SU-DHL-6 (cell line): ENCODE measurements at regions not wholly inside any gene's neighbourhood (a gene's known extent, or its start where the extent isn't known, plus 50 kb on each side); places are given as distances from the start of the nearest gene placed in this dataset.

Experiments used
- H2AFZ ChIP-seq: fragments of 200-600 bp; sonication (generic); 2 replicates; pipeline ENCODE4 v1.6.1; 2014; ENCODE audit warnings: low read depth, mild to moderate bottlenecking, moderate library complexity, mixed read lengths, antibody characterized with exemption, low read length; ENCODE audit not compliant: severe bottlenecking
- H3F3A ChIP-seq: fragments of 200-600 bp; shearing (Covaris generic); 2 replicates; pipeline ENCODE4 v1.6.0; 2016; ENCODE audit warnings: antibody characterized with exemption, mild to moderate bottlenecking; ENCODE audit not compliant: insufficient read depth
- H3K27ac ChIP-seq: fragments of 200-600 bp; sonication (generic); 2 replicates; pipeline ENCODE4 v1.5.1; 2016; ENCODE audit warnings: low read depth, mild to moderate bottlenecking, low read length, moderate library complexity, mixed read lengths
- H3K27me3 ChIP-seq: fragments of 200-600 bp; sonication (generic), shearing (Covaris generic); 2 replicates; pipeline ENCODE4 v1.6.0; 2014; ENCODE audit warnings: mild to moderate bottlenecking, low read length
- H3K36me3 ChIP-seq: fragments of 200-600 bp; sonication (generic); 2 replicates; pipeline ENCODE4 v1.6.1; 2014; ENCODE audit warnings: mild to moderate bottlenecking, low read length, mixed read lengths
- H3K4me2 ChIP-seq: fragments of 300-600, 200-600 bp; shearing (Covaris generic), sonication (generic); 2 replicates; pipeline ENCODE4 v1.6.0; 2014; ENCODE audit warnings: low read length, low read depth, mild to moderate bottlenecking; ENCODE audit not compliant: poor library complexity, severe bottlenecking
- H3K4me3 ChIP-seq: fragments of 200-600 bp; sonication (generic); 2 replicates; pipeline ENCODE4 v1.5.1; 2014; ENCODE audit warnings: antibody characterized with exemption, low read length, mild to moderate bottlenecking, mixed read lengths; ENCODE audit not compliant: insufficient read depth, poor library complexity, severe bottlenecking
- H3K79me2 ChIP-seq: fragments of 200-600 bp; sonication (generic); 2 replicates; pipeline ENCODE4 v1.6.1; 2014; ENCODE audit warnings: mild to moderate bottlenecking, low read length, moderate library complexity; ENCODE audit not compliant: insufficient read depth
- H3K9ac ChIP-seq: fragments of 200-600 bp; sonication (generic); 2 replicates; pipeline ENCODE4 v1.7.0; 2014; ENCODE audit warnings: mild to moderate bottlenecking, low read length
- H3K9me2 ChIP-seq: fragments of 200-600 bp; sonication (generic); replicated peaks from 2 replicates; pipeline ENCODE4 v1.6.1; 2014; ENCODE audit warnings: low read length; ENCODE audit not compliant: insufficient read depth
- H3K9me3 ChIP-seq: fragments of 200-600 bp; sonication (generic); 2 replicates; pipeline ENCODE4 v1.6.1; 2014; ENCODE audit warnings: low read length, mixed read lengths; ENCODE audit not compliant: insufficient read depth
- H4K20me1 ChIP-seq: fragments of 200-600 bp; sonication (generic); 2 replicates; pipeline ENCODE4 v1.6.1; 2014; ENCODE audit warnings: low read depth, mild to moderate bottlenecking, antibody characterized with exemption, low read length, moderate library complexity, mixed read lengths
- CTCF ChIP-seq: fragments of 200-600 bp; sonication (generic); IDR thresholded peaks from one replicate; pipeline ENCODE4 v1.5.1; 2017; ENCODE audit warnings: antibody characterized with exemption, mild to moderate bottlenecking, low read length, moderate library complexity; ENCODE audit not compliant: insufficient read depth, poor library complexity, severe bottlenecking
- EZH2phosphoT487 ChIP-seq: fragments of 200-600 bp; sonication (generic), shearing (Covaris generic); conservative IDR thresholded peaks from 2 replicates; pipeline ENCODE4 v1.6.1; 2018; ENCODE audit warnings: mild to moderate bottlenecking, antibody characterized with exemption, low read length, moderate library complexity, mixed read lengths

DNA sequence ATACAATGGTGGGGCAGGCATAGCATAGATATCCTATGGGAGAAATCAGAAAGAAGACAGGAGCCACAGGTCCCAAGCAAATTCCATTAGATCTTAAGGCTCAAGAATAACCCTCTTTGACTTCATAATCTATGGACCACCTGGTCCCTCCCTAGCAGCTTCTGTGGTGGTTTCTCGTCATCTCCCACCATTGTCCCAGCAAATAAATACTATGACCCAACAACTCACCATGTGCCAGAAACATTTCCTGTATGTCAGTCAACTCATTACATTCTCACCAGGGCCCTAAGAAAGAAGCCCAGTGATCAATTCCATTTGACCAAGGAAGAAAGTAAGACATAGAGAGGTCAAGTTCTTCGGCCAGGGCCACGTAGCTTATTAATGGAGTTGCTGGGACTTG, 646.2 kb downstream of the VRK1 start:
- Histone ChIP-seq H3K27ac (no peak overlapping the region), H3F3A (no peaks in the 10 kb centered on the region), H4K20me1 (no peaks in the 10 kb centered on the region), H3K4me2 (no peak overlapping the region), H3K36me3 (no peaks in the 10 kb centered on the region), H3K9ac (no peak overlapping the region), H3K9me3 (no peaks in the 10 kb centered on the region), H3K9me2 (no peaks in the 10 kb centered on the region), H3K4me3 (no peak overlapping the region), H2AFZ (no peak overlapping the region), H3K79me2 (no peaks in the 10 kb centered on the region), H3K27me3 (no peaks in the 10 kb centered on the region)
- TF ChIP-seq CTCF = no peak
- TF ChIP-seq EZH2phosphoT487 = no peak

DNA sequence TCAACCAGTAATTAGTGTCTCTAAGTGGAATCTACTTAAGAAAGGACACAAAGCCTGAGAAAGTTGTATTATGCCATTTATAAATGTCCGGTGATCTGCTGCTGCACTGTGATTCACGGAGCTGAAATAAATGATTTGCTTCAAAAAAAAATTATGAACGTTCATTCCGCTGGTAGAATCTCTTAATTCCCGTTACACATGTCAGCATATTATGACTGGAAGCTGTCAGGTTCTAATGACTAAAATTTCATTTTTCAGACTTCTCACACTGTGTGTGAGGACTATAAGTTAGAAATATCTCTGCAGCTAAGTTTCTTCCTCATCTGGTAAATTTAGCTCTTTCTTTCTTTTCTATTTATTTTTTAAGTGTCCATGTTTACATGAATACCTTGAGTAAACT, 647.1 kb downstream of the VRK1 start:
- Histone ChIP-seq H3F3A (no peaks in the 10 kb centered on the region), H2AFZ (no peak overlapping the region), H4K20me1 (no peaks in the 10 kb centered on the region), H3K27ac (no peak overlapping the region), H3K79me2 (no peaks in the 10 kb centered on the region), H3K36me3 (no peaks in the 10 kb centered on the region), H3K4me3 (no peak overlapping the region), H3K4me2 (no peak overlapping the region), H3K27me3 (no peaks in the 10 kb centered on the region), H3K9me3 (no peaks in the 10 kb centered on the region), H3K9ac (no peak overlapping the region), H3K9me2 (no peaks in the 10 kb centered on the region)
- TF ChIP-seq CTCF = no peak
- TF ChIP-seq EZH2phosphoT487 = no peak

- Histone ChIP-seq H3K27ac (no peak overlapping the region), H3K36me3 (no peaks in the 10 kb centered on the region), H3K9me3 (no peaks in the 10 kb centered on the region), H3F3A (no peaks in the 10 kb centered on the region), H3K9ac (no peak overlapping the region), H3K79me2 (no peaks in the 10 kb centered on the region), H4K20me1 (no peaks in the 10 kb centered on the region), H3K27me3 (no peaks in the 10 kb centered on the region), H3K9me2 (no peaks in the 10 kb centered on the region), H3K4me2 (no peak overlapping the region), H2AFZ (no peak overlapping the region), H3K4me3 (no peak overlapping the region)
- TF ChIP-seq CTCF (no peak), EZH2phosphoT487 (no peak)
These were observed 648.2 kb downstream of the VRK1 start for GRCh38 chr14:97445367-97445766.

DNA sequence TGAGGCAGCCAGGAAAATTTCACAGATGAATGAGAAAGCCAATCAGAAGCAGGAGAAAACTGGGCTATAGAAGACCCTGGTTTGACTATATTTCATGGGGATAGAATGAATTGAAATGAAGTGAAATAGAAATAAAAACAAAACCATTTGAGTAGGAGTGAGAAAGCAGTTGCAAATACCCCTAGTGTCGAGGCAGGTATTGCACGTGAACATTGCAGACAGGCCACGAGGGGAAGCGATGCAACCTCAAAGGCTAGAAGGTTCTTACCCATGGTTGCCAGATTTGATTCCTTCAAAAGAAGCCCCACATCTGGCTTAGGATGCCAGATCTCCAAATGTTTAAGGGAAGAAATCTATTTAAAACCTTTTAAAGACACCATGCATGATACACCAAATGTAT, 648.9 kb downstream of the VRK1 start:
- H2AFZ ChIP-seq = no peak overlapping the region
- no peaks in the 10 kb centered on the region for H3K36me3 ChIP-seq
- H3F3A ChIP-seq = no peaks in the 10 kb centered on the region
- H4K20me1 ChIP-seq = no peaks in the 10 kb centered on the region
- no peaks in the 10 kb centered on the region for H3K27me3 ChIP-seq
- H3K27ac ChIP-seq = no peak overlapping the region
- H3K9me3 ChIP-seq = no peaks in the 10 kb centered on the region
- no peak for TF ChIP-seq EZH2phosphoT487
- no peak for TF ChIP-seq CTCF
- no peak overlapping the region for H3K9ac ChIP-seq
- H3K79me2 ChIP-seq = no peaks in the 10 kb centered on the region
- no peaks in the 10 kb centered on the region for H3K9me2 ChIP-seq
- H3K4me2 ChIP-seq = no peak overlapping the region
- H3K4me3 ChIP-seq = no peak overlapping the region
